ENCODE measurements at regions not wholly inside any gene's neighbourhood (a gene's known extent, or its start where the extent isn't known, plus 50 kb on each side); places are given as distances from the start of the nearest gene placed in this dataset.

DNA sequence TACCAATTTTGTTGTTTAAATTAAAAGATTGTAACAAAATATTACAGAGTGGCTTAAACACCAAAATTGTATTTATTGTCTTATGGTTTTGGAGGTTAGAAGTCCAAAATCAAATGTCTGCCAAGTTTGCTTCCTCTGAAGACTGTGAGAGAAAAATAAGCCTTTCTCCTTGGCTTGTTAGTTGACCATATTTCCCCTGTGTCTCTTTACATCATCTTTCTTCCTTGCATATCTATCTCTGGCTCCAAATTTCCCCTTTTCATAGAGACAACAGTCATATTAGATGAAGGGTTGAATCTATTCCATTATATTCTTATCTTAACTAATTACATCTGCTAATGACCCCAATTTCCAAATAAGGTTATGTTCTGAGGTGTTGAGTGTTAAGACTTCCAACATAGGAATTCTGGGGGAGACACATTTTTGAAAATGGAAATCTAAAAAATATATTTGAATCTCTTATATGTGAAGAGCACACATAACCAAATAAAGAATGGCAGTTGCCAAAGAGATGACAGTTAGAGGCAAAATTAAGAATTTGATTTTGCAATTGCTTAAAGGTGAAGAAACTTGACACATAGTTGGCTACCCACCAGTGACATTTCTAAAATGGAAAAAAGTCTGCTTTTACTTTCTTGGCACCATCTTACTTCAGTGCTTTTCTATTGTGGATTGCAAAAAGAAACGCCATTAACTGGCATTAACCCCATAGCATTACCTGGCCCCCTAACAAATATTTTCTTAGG is 407.2 kb downstream of the FSCB start:
- TF ChIP-seq, protein P1, sequence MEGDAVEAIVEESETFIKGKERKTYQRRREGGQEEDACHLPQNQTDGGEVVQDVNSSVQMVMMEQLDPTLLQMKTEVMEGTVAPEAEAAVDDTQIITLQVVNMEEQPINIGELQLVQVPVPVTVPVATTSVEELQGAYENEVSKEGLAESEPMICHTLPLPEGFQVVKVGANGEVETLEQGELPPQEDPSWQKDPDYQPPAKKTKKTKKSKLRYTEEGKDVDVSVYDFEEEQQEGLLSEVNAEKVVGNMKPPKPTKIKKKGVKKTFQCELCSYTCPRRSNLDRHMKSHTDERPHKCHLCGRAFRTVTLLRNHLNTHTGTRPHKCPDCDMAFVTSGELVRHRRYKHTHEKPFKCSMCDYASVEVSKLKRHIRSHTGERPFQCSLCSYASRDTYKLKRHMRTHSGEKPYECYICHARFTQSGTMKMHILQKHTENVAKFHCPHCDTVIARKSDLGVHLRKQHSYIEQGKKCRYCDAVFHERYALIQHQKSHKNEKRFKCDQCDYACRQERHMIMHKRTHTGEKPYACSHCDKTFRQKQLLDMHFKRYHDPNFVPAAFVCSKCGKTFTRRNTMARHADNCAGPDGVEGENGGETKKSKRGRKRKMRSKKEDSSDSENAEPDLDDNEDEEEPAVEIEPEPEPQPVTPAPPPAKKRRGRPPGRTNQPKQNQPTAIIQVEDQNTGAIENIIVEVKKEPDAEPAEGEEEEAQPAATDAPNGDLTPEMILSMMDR (IDR thresholded peaks at IDR 0.05): no peak
- TF ChIP-seq POLR2A (IDR thresholded peaks at IDR 0.05): no peak
